NB4 (cell line): ENCODE measurements at regions not wholly inside any gene's neighbourhood (a gene's known extent, or its start where the extent isn't known, plus 50 kb on each side); places are given as distances from the start of the nearest gene placed in this dataset.

Experiments
- CTCF ChIP-seq: IDR thresholded peaks from one replicate; pipeline ENCODE4 v1.5.1; 2012; ENCODE audit warnings: low read depth, low read length
- MYC ChIP-seq: IDR thresholded peaks from 2 replicates; pipeline ENCODE4 v1.6.1; 2011; ENCODE audit warnings: low read depth, low read length
- POLR2A ChIP-seq: IDR thresholded peaks from 2 replicates; pipeline ENCODE4 v1.6.1; 2011; ENCODE audit warnings: mild to moderate bottlenecking; ENCODE audit not compliant: insufficient read length; ENCODE audit errors: extremely low read depth
- TF ChIP-seq, protein P1 (sequence below): IDR thresholded peaks from 2 replicates; pipeline ENCODE4 v1.6.1; 2011; ENCODE audit warnings: low read depth, low read length

DNA sequence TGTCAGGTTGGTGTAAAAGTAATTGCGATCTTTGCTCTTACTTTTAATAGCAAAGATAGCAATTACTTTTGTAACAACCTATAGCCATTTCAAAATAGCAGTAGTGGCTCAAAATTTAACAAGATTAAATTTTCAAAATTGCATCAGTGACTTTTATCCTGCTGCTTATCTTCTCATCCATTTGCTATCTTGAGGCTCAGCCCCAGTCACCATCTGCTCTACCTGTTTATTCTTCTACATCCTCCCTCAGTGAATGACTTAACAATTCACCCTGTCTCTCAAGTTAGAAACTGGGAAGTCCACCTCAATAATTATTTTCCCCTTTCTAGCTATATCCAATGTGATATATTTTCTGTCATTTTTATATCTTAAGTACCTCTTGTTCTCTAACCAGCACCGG lies 148.6 kb upstream of the ZNF804A start:
- no peak for TF ChIP-seq CTCF
- no peak for TF ChIP-seq POLR2A
- TF ChIP-seq, protein P1, sequence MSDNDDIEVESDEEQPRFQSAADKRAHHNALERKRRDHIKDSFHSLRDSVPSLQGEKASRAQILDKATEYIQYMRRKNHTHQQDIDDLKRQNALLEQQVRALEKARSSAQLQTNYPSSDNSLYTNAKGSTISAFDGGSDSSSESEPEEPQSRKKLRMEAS: no peak
- no peak for TF ChIP-seq MYC
